AG04450 (cell line): ENCODE measurements at regions not wholly inside any gene's neighbourhood (a gene's known extent, or its start where the extent isn't known, plus 50 kb on each side); places are given as distances from the start of the nearest gene placed in this dataset.
"Not testable (repeated sequence)": the region's sequence is repeated elsewhere in the genome, so short reads cannot be mapped to it uniquely, and the experiment has no call there.

ENCODE experiments used
- CTCF ChIA-PET: fragments of 300-600, 350-600 bp; formaldehyde crosslinking; extraction: SDS; loops from one replicate; lab custom pipeline; 2022; ENCODE audit warnings: antibody characterized with exemption, inconsistent platforms; lab: Charles Lee
- POLR2A ChIA-PET: fragments of 350-600 bp; formaldehyde crosslinking; extraction: SDS; loops from one replicate; lab custom pipeline; 2021; ENCODE audit warnings: antibody characterized with exemption, inconsistent platforms; lab: Yijun Ruan, JAX
- DNase-seq: peaks from one replicate; pipeline ENCODE4 v3.0.0-alpha.2; 2011; ENCODE audit warnings: low read depth, low spot score
- H3K27ac ChIP-seq: one replicate; pipeline ENCODE4 v1.5.1; 2012; ENCODE audit warnings: low read depth, low read length, control low read depth
- H3K27me3 ChIP-seq: one replicate; pipeline ENCODE4 v1.6.0; 2012; ENCODE audit warnings: low read length; ENCODE audit not compliant: control insufficient read depth, insufficient read depth
- H3K4me3 ChIP-seq: 2 replicates; pipeline ENCODE4 v1.5.1; 2011; ENCODE audit warnings: mild to moderate bottlenecking, low read depth, low read length, control low read depth
- H3K9me3 ChIP-seq: 2 replicates; pipeline ENCODE4 v1.5.1; 2012; ENCODE audit warnings: low read length; ENCODE audit not compliant: control insufficient read depth, insufficient read depth
- TF ChIP-seq, protein P1 (sequence below): IDR thresholded peaks from 2 replicates; pipeline ENCODE4 v1.5.1; 2011; ENCODE audit warnings: low read depth, low read length, control low read depth, inconsistent platforms

DNA sequence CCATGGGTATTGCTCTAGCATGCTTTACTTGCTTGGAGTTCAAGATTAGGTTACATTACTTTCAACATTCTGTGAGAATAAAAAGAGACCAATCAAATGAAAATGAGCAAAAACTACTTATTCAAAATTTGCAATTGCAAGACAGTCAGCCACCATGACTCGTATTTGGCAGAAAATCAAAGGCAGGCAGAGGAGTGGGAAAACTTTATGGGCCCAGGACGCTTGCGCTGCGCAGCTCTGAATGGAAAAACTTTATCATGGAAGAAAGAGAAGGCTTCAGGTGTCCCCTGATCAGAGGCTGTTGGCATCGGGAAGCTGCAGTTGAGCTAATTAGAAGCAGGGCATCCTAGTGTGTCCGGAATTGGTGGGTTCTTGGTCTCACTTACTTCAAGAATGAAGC lies 250.6 kb downstream of the USP46 start:
- TF ChIP-seq, protein P1, sequence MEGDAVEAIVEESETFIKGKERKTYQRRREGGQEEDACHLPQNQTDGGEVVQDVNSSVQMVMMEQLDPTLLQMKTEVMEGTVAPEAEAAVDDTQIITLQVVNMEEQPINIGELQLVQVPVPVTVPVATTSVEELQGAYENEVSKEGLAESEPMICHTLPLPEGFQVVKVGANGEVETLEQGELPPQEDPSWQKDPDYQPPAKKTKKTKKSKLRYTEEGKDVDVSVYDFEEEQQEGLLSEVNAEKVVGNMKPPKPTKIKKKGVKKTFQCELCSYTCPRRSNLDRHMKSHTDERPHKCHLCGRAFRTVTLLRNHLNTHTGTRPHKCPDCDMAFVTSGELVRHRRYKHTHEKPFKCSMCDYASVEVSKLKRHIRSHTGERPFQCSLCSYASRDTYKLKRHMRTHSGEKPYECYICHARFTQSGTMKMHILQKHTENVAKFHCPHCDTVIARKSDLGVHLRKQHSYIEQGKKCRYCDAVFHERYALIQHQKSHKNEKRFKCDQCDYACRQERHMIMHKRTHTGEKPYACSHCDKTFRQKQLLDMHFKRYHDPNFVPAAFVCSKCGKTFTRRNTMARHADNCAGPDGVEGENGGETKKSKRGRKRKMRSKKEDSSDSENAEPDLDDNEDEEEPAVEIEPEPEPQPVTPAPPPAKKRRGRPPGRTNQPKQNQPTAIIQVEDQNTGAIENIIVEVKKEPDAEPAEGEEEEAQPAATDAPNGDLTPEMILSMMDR, result no peak
- CTCF ChIA-PET, result no interaction called here
- peaks cover 4% of the 10 kb centered on the region; the same call in 1 of the 2 replicates for H3K9me3 ChIP-seq
- no peak overlapping the region for H3K4me3 ChIP-seq
- H3K27ac ChIP-seq, result no peak overlapping the region
- no peaks in the 10 kb centered on the region for H3K27me3 ChIP-seq
- no peak for DNase-seq
- POLR2A ChIA-PET, result no interaction called here

DNA sequence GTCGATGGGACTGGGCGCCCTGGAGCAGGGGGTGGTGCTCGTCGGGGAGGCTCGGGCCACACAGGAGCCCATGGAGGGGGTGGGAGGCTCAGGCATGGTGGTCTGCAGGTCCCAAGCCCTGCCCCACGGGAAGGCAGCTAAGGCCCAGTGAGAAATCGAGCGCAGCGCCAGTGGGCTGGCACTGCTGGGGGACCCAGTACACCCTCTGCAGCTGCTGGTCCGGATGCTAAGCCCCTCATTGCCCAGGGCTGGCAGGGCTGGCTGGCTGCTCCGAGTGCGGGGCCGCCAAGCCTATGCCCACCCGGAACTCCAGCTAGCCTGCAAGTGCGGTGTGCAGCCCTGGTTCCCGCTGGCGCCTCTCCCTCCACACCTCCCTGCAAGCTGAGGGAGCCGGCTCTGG lies 249.3 kb downstream of the USP46 start:
- H3K4me3 ChIP-seq, H3K27ac ChIP-seq, H3K27me3 ChIP-seq, CTCF ChIA-PET, POLR2A ChIA-PET, DNase-seq, H3K9me3 ChIP-seq: not testable (repeated sequence)

GRCh38 chr4:52410971-52411370 lies 248.1 kb downstream of the USP46 start:
- CTCF ChIA-PET, result no interaction called here
- no peak for DNase-seq

GRCh38 chr4:52420330-52420729 lies 238.8 kb downstream of the USP46 start:
- no peaks in the 10 kb centered on the region for H3K27me3 ChIP-seq
- H3K27ac ChIP-seq, result no peak overlapping the region
- DNase-seq, result no peak
- CTCF ChIA-PET, result no interaction called here
- POLR2A ChIA-PET, result no interaction called here
- H3K9me3 ChIP-seq, result no peaks in the 10 kb centered on the region
- TF ChIP-seq, protein P1, result no peak
- H3K4me3 ChIP-seq, result no peak overlapping the region

More at GRCh38 chr4:52410971-52411370, 248.1 kb downstream of the USP46 start:
- Histone ChIP-seq H3K9me3 (peaks cover 4% of the 10 kb centered on the region; the same call in 1 of the 2 replicates), H3K27me3 (no peaks in the 10 kb centered on the region), H3K4me3 (no peak overlapping the region), H3K27ac (no peak overlapping the region)
- TF ChIP-seq, protein P1, result no peak
- POLR2A ChIA-PET, result no interaction called here

GRCh38 chr4:52421811-52422213 lies 237.3 kb downstream of the USP46 start:
- Histone ChIP-seq H3K4me3 (no peak overlapping the region), H3K9me3 (no peaks in the 10 kb centered on the region), H3K27ac (no peak overlapping the region), H3K27me3 (no peaks in the 10 kb centered on the region)
- ChIA-PET POLR2A (no interaction called here), CTCF (no interaction called here)
- TF ChIP-seq, protein P1, result no peak
- no peak for DNase-seq

DNA sequence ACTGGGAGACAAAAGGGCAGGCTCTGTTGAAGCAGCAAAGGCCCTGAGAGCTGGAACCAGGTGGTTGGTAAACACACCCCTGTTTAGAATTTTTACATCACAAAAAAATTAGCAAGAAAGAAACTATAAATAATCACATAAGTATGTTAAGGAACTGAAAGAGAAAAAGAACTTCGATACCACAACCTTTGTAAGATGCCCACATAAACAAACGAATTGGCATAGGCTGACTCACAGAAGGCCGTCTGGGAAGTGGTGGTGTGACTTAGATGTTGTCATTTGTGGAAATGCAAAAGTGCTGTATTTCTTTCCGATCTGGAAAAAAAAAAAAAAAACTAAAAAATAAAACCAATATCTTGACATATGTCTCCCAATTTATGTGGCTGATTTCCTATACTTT lies 235.1 kb downstream of the USP46 start:
- DNase-seq, result no peak
- TF ChIP-seq, protein P1, result no peak
- Histone ChIP-seq H3K9me3 (no peaks in the 10 kb centered on the region), H3K27ac (no peak overlapping the region), H3K4me3 (no peak overlapping the region), H3K27me3 (no peaks in the 10 kb centered on the region)
- ChIA-PET CTCF (no interaction called here), POLR2A (no interaction called here)
